ENCODE measurements at regions not wholly inside any gene's neighbourhood (a gene's known extent, or its start where the extent isn't known, plus 50 kb on each side); places are given as distances from the start of the nearest gene placed in this dataset.

DNA sequence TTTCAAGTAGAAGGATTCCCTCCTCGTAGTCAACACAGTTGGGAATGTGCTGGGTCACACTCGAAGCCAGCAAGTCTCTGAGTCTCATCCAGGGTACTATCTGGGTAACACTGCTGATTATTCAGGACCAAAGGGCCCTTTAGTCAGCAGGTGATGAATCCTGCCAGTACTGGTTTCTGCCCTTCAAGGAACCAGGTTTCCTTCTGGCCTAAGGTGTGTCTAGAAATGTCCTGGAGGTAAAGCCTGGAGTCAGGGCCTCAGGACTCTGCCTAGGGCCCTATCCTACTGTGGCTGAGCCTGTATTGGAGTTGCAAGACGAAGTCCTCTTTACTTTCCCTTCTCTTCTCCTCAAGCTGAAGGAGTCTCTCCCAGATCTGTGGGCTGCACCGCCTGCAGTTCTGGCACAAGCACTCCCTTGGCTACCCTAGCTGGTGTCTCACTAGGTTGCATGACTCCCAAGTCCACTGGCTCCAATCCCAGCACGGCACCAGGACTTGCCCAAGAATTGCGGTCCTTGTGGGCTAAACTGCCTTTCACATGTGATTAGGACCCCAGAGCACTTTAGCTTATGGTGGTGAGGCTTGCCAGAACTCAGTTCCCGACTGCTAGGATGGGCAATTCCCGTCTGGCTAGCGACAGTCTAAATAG, 193.7 kb upstream of the PDE3A start:
- Histone ChIP-seq H2AK9ac (replicated peaks; ENCODE audit: low read depth, low read length, poor library complexity) (no peak overlapping the region), H3K4me3 (ENCODE audit: insufficient read depth, low read depth, low read length) (no peak overlapping the region), H3K4me2 (ENCODE audit: low read depth, low read length) (no peak overlapping the region), H2BK20ac (ENCODE audit: low read depth, low read length) (no peak overlapping the region), H4K5ac (ENCODE audit: low read depth, low read length) (no peak overlapping the region), H3K18ac (ENCODE audit: low read depth, low read length) (no peak overlapping the region), H3K9me1 (ENCODE audit: insufficient read depth, low read length) (no peaks in the 10 kb centered on the region), H4K91ac (ENCODE audit: insufficient read depth, low read depth, low read length) (no peak overlapping the region), H3K14ac (replicated peaks; ENCODE audit: low read depth, low read length) (no peak overlapping the region), H3K4ac (ENCODE audit: low read depth, low read length) (no peak overlapping the region), H3K27me3 (ENCODE audit: control insufficient read depth, insufficient read depth, low read length) (no peaks in the 10 kb centered on the region), H2BK5ac (ENCODE audit: low read depth, low read length, poor library complexity, severe bottlenecking) (no peak overlapping the region), H2AFZ (replicated peaks; ENCODE audit: low read length, poor library complexity) (no peak overlapping the region), H2BK15ac (ENCODE audit: low read depth, low read length) (no peak overlapping the region), H4K20me1 (ENCODE audit: insufficient read depth, low read length) (no peaks in the 10 kb centered on the region), H4K8ac (ENCODE audit: low read depth in 2 of 2, low read length in 2 of 2) (no peak overlapping the region), H3K9me3 (ENCODE audit: control insufficient read depth, insufficient read depth, low read length) (no peaks in the 10 kb centered on the region), H2AK5ac (ENCODE audit: low read depth, low read length) (no peak overlapping the region), H3K4me1 (ENCODE audit: control insufficient read depth, insufficient read depth, low read length) (no peaks in the 10 kb centered on the region), H3K79me1 (ENCODE audit: low read depth in 1 of 2, low read length in 2 of 2) (no peaks in the 10 kb centered on the region), H3K36me3 (ENCODE audit: control insufficient read depth, insufficient read depth, low read length) (no peaks in the 10 kb centered on the region), H2BK120ac (ENCODE audit: low read depth, low read length) (no peak overlapping the region), H3K23ac (ENCODE audit: low read depth, low read length) (no peak overlapping the region), H3K56ac (ENCODE audit: extremely low read depth, insufficient read depth, low read length) (no peak overlapping the region), H3K27ac (ENCODE audit: insufficient read depth, low read length) (no peak overlapping the region), H3K9ac (ENCODE audit: low read depth, low read length) (no peak overlapping the region)
- in situ Hi-C loops (cut with MboI; ENCODE audit: low sequenced_read_pairs) (no loop called here), dilution Hi-C loops (cut with HindIII; ENCODE audit: low sequenced_read_pairs, unreplicated experiment) (no loop called here), intact Hi-C loops (cut with micrococcal nuclease) (loop anchor here (1.0 kb wide), 1 partner anchor 47 kb away; no protein-coding TSS in a partner anchor)
- CTCF ChIA-PET = no interaction called here
- ATAC-seq (ENCODE audit: low read depth) = no peak
- TF ChIP-seq BHLHE40 (IDR thresholded peaks at IDR 0.05; ENCODE audit: low read depth, low read length) (no peak), MAFK (IDR thresholded peaks at IDR 0.05; ENCODE audit: low read depth, low read length) (no peak), CEBPB (IDR thresholded peaks at IDR 0.05; ENCODE audit: low read depth, low read length) (no peak), CHD1 (IDR thresholded peaks at IDR 0.05; ENCODE audit: low read depth, low read length) (no peak)
- no peak for DNase-seq
- no TSS peak for BruUV-seq (replicated peaks)
- POLR2A ChIA-PET (ENCODE audit: unreplicated experiment) = no interaction called here
- 56% methylated on average over 2 of the region's 9 CpGs; no CpG with 5 or more reads in 1 of the 2 experiments for WGBS, 2 experiments (ENCODE audit: extremely low coverage in 2 of 2, insufficient read length in 1 of 2)
